ENCODE measurements at regions not wholly inside any gene's neighbourhood (a gene's known extent, or its start where the extent isn't known, plus 50 kb on each side); places are given as distances from the start of the nearest gene placed in this dataset.
A peak's percentile ranks its signal among the peaks of the same experiment; 100 is the strongest.

GRCh38 chr1:218156595-218156994, 128.5 kb upstream of the RRP15 start:
- peaks cover 19% of the 10 kb centered on the region for H3K27me3 ChIP-seq (replicated peaks)
- TF ChIP-seq CTCF (IDR thresholded peaks at IDR 0.05; ENCODE audit: low read depth, low read length, missing control alignments), result no peak

GRCh38 chr1:218163371-218163770, 121.7 kb upstream of the RRP15 start:
- Histone ChIP-seq H3K36me3 (replicated peaks) (no peaks in the 10 kb centered on the region), H3K27ac (no peak overlapping the region), H3K27me3 (replicated peaks) (peaks cover 56% of the 10 kb centered on the region), H3K4me3 (ENCODE audit: low read depth, low read length) (no peak overlapping the region)
- in situ Hi-C loops (cut with HindIII; ENCODE audit: low pct_ligation_motif_present, low sequenced_read_pairs), result no loop called here
- DNase-seq, result no peak
- no peak for TF ChIP-seq CTCF (IDR thresholded peaks at IDR 0.05; ENCODE audit: low read depth, low read length, missing control alignments)

More at GRCh38 chr1:218156595-218156994, 128.5 kb upstream of the RRP15 start:
- DNase-seq, result no peak
- H3K27ac ChIP-seq, result no peak overlapping the region
- H3K4me3 ChIP-seq (ENCODE audit: low read depth, low read length), result no peak overlapping the region
- in situ Hi-C loops (cut with HindIII; ENCODE audit: low pct_ligation_motif_present, low sequenced_read_pairs), result no loop called here
- H3K36me3 ChIP-seq (replicated peaks), result no peaks in the 10 kb centered on the region

GRCh38 chr1:218164111-218164929, 120.8 kb upstream of the RRP15 start:
- H3K27me3 ChIP-seq (replicated peaks), result peaks cover 61% of the 10 kb centered on the region
- H3K27ac ChIP-seq, result no peak overlapping the region
- peak; percentile 9 for DNase-seq
- in situ Hi-C loops (cut with HindIII; ENCODE audit: low pct_ligation_motif_present, low sequenced_read_pairs), result no loop called here
- H3K36me3 ChIP-seq (replicated peaks), result no peaks in the 10 kb centered on the region
- peak; percentile 20 for TF ChIP-seq CTCF (IDR thresholded peaks at IDR 0.05; ENCODE audit: low read depth, low read length, missing control alignments)
- H3K4me3 ChIP-seq (ENCODE audit: low read depth, low read length), result peak overlapping the region; percentile 52

- no peak for TF ChIP-seq CTCF (IDR thresholded peaks at IDR 0.05; ENCODE audit: low read depth, low read length, missing control alignments)
- in situ Hi-C loops (cut with HindIII; ENCODE audit: low pct_ligation_motif_present, low sequenced_read_pairs), result no loop called here
- H3K27ac ChIP-seq, result no peak overlapping the region
- no peak for DNase-seq
- H3K4me3 ChIP-seq (ENCODE audit: low read depth, low read length), result peak overlapping the region; percentile 52
- peaks cover 60% of the 10 kb centered on the region for H3K27me3 ChIP-seq (replicated peaks)
- no peaks in the 10 kb centered on the region for H3K36me3 ChIP-seq (replicated peaks)
These were observed 120.0 kb upstream of the RRP15 start for GRCh38 chr1:218164930-218165700.

- DNase-seq, result no peak
- peaks cover 55% of the 10 kb centered on the region for H3K27me3 ChIP-seq (replicated peaks)
- no peak overlapping the region for H3K27ac ChIP-seq
- peak overlapping the region; percentile 52 for H3K4me3 ChIP-seq (ENCODE audit: low read depth, low read length)
- H3K36me3 ChIP-seq (replicated peaks), result no peaks in the 10 kb centered on the region
- in situ Hi-C loops (cut with HindIII; ENCODE audit: low pct_ligation_motif_present, low sequenced_read_pairs), result no loop called here
- no peak for TF ChIP-seq CTCF (IDR thresholded peaks at IDR 0.05; ENCODE audit: low read depth, low read length, missing control alignments)
These were observed 119.4 kb upstream of the RRP15 start for GRCh38 chr1:218165701-218166114.
